Skeletal muscle satellite cell (primary cell): ENCODE measurements at regions not wholly inside any gene's neighbourhood (a gene's known extent, or its start where the extent isn't known, plus 50 kb on each side); places are given as distances from the start of the nearest gene placed in this dataset.
"Not testable (repeated sequence)": the region's sequence is repeated elsewhere in the genome, so short reads cannot be mapped to it uniquely, and the experiment has no call there.

Source experiments
- H3K27me3 ChIP-seq: 2 replicates; pipeline ENCODE4 v1.7.0; 2013; ENCODE audit warnings: low read length; ENCODE audit not compliant: control insufficient read depth, insufficient read depth
- H3K36me3 ChIP-seq: 2 replicates; pipeline ENCODE4 v1.7.0; 2013; ENCODE audit warnings: mild to moderate bottlenecking, control low read depth, low read length; ENCODE audit not compliant: insufficient read depth
- H3K4me1 ChIP-seq: 2 replicates; pipeline ENCODE4 v1.7.0; 2013; ENCODE audit warnings: low read length; ENCODE audit not compliant: control insufficient read depth, insufficient read depth
- H3K4me2 ChIP-seq: 2 replicates; pipeline ENCODE4 v1.7.0; 2013; ENCODE audit warnings: mild to moderate bottlenecking, low read length
- H3K4me3 ChIP-seq: 2 replicates; pipeline ENCODE4 v1.7.0; 2013; ENCODE audit warnings: low read length
- H3K9ac ChIP-seq: 2 replicates; pipeline ENCODE4 v1.7.0; 2013; ENCODE audit warnings: mild to moderate bottlenecking, low read depth, low read length, moderate library complexity
- H3K9me3 ChIP-seq: replicated peaks from 2 replicates; pipeline ENCODE4 v1.7.0; 2013; ENCODE audit warnings: mild to moderate bottlenecking, control low read depth, low read length

DNA sequence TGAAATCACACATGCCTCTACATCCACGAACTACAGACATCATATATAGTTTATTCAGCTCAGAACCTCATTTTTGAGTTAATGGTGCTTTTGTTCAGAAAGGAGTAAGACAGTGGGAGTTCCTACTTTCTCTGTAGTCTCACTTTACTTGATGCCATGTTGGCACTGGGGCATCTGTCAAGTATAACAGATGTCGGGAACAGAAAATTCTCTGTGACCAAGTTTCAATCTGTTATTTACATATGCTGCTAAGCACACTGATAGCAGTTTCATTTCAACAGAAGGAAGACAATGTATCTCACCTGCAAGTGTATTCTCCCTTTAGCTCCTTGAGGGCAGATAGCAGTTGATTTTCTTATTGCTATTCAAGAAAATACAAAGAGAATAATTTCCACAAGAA, 774.1 kb downstream of the METTL4 start:
- Histone ChIP-seq H3K9ac (no peak overlapping the region), H3K9me3 (peaks cover 4% of the 10 kb centered on the region), H3K4me2 (no peak overlapping the region), H3K36me3 (no peaks in the 10 kb centered on the region), H3K4me3 (no peak overlapping the region), H3K27me3 (no peaks in the 10 kb centered on the region), H3K4me1 (no peaks in the 10 kb centered on the region)

GRCh38 chr18:1805521-1805920, 765.8 kb downstream of the METTL4 start:
- H3K9ac ChIP-seq, result no peak overlapping the region
- H3K4me2 ChIP-seq, result no peak overlapping the region
- no peaks in the 10 kb centered on the region for H3K27me3 ChIP-seq
- H3K9me3 ChIP-seq, result no peaks in the 10 kb centered on the region
- H3K36me3 ChIP-seq, result no peaks in the 10 kb centered on the region
- H3K4me3 ChIP-seq, result no peak overlapping the region
- no peaks in the 10 kb centered on the region for H3K4me1 ChIP-seq

- no peaks in the 10 kb centered on the region for H3K9me3 ChIP-seq
- H3K4me1 ChIP-seq, result no peaks in the 10 kb centered on the region
- no peak overlapping the region for H3K9ac ChIP-seq
- H3K4me2 ChIP-seq, result no peak overlapping the region
- no peaks in the 10 kb centered on the region for H3K27me3 ChIP-seq
- H3K4me3 ChIP-seq, result no peak overlapping the region
- no peaks in the 10 kb centered on the region for H3K36me3 ChIP-seq
These were observed 764.3 kb downstream of the METTL4 start for GRCh38 chr18:1806884-1807615.

GRCh38 chr18:1811282-1811681, 760.0 kb downstream of the METTL4 start:
- Histone ChIP-seq H3K4me3 (no peak overlapping the region), H3K4me1 (no peaks in the 10 kb centered on the region), H3K9me3 (no peaks in the 10 kb centered on the region), H3K36me3 (no peaks in the 10 kb centered on the region), H3K27me3 (no peaks in the 10 kb centered on the region), H3K9ac (no peak overlapping the region), H3K4me2 (no peak overlapping the region)

GRCh38 chr18:1825296-1825695, 746.0 kb downstream of the METTL4 start:
- H3K36me3 ChIP-seq, result no peaks in the 10 kb centered on the region
- no peaks in the 10 kb centered on the region for H3K27me3 ChIP-seq
- H3K9me3 ChIP-seq, result peaks cover 3% of the 10 kb centered on the region
- no peak overlapping the region for H3K4me2 ChIP-seq
- H3K9ac ChIP-seq, result no peak overlapping the region
- H3K4me1 ChIP-seq, result no peaks in the 10 kb centered on the region
- no peak overlapping the region for H3K4me3 ChIP-seq

DNA sequence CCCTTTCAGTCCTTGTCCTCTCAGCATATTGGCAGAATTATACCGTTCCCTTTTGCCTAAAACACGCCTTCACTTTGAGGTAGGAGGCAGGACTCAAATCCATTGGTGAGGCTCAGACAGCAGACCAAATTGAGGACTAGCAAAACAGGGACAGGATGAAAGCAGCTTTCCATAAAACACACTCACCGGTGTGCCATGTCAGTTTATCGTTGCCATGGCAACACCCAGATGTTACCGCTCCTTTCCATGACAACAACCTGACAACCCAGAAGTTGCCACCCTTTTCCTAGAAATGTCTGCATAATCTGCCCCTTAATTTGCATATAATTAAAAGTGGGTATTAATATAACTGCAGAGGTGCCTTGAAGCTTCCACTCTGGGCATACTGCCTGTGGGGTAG, 730.4 kb downstream of the METTL4 start:
- no peaks in the 10 kb centered on the region for H3K36me3 ChIP-seq
- H3K9me3 ChIP-seq, result peaks cover 4% of the 10 kb centered on the region
- H3K4me3 ChIP-seq, result no peak overlapping the region
- H3K27me3 ChIP-seq, result no peaks in the 10 kb centered on the region
- no peaks in the 10 kb centered on the region for H3K4me1 ChIP-seq
- H3K9ac ChIP-seq, result no peak overlapping the region
- no peak overlapping the region for H3K4me2 ChIP-seq

GRCh38 chr18:1846640-1847039, 724.7 kb downstream of the METTL4 start:
- H3K9ac ChIP-seq, result no peak overlapping the region
- H3K4me2 ChIP-seq, result no peak overlapping the region
- H3K4me1 ChIP-seq, result no peaks in the 10 kb centered on the region
- H3K9me3 ChIP-seq, result peaks cover 13% of the 10 kb centered on the region
- no peaks in the 10 kb centered on the region for H3K36me3 ChIP-seq
- H3K4me3 ChIP-seq, result no peak overlapping the region
- no peaks in the 10 kb centered on the region for H3K27me3 ChIP-seq

DNA sequence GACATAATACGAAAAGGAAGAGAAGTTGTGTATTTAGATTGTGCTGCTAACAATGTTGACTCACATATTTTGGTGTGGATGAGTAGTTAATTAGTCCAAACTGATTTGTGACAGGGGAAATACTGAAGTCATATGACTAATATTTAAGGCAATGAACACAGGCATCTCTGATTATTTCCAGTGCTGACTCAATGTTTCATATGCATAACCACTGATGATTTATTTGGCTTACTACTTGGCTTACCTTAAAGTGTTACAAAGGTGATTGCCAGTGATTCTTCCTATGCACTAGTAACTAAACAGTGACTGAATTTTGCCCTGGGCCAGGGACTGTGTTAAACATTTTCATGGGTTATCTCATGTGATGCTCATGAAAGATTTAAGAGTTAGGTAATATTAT, 722.6 kb downstream of the METTL4 start:
- H3K4me3 ChIP-seq, result no peak overlapping the region
- peaks cover 13% of the 10 kb centered on the region for H3K9me3 ChIP-seq
- H3K4me1 ChIP-seq, result no peaks in the 10 kb centered on the region
- H3K36me3 ChIP-seq, result no peaks in the 10 kb centered on the region
- no peaks in the 10 kb centered on the region for H3K27me3 ChIP-seq
- no peak overlapping the region for H3K9ac ChIP-seq
- H3K4me2 ChIP-seq, result no peak overlapping the region

DNA sequence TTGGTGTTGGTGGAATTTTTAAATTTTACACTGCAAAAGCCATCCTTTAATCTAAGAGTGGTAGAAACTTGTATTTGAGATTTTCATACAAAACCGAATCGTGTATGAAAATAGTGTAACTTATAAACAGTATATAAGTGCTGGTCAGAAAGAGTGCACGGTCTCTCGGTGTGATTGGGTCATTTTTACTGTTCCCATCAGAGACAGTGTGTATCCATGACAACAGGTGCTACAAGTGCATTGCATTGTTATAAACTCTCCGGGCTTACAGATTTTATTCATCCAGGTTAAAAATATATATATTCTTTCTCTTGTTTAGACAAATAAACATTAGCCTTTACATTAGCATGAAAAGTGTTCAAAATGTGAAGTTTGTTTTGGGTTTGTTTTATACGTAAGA, 721.9 kb downstream of the METTL4 start:
- no peak overlapping the region for H3K9ac ChIP-seq
- H3K4me3 ChIP-seq, result no peak overlapping the region
- H3K36me3 ChIP-seq, result no peaks in the 10 kb centered on the region
- no peaks in the 10 kb centered on the region for H3K4me1 ChIP-seq
- H3K9me3 ChIP-seq, result peaks cover 13% of the 10 kb centered on the region
- H3K27me3 ChIP-seq, result no peaks in the 10 kb centered on the region
- H3K4me2 ChIP-seq, result no peak overlapping the region

GRCh38 chr18:1857281-1857680, 714.0 kb downstream of the METTL4 start:
- not testable (repeated sequence) for H3K27me3 ChIP-seq, H3K4me1 ChIP-seq, H3K36me3 ChIP-seq, H3K4me2 ChIP-seq, H3K9ac ChIP-seq, H3K4me3 ChIP-seq, H3K9me3 ChIP-seq

GRCh38 chr18:1861473-1861872, 709.8 kb downstream of the METTL4 start:
- Histone ChIP-seq H3K4me3 (no peak overlapping the region), H3K4me2 (no peak overlapping the region), H3K4me1 (no peaks in the 10 kb centered on the region), H3K36me3 (no peaks in the 10 kb centered on the region), H3K27me3 (no peaks in the 10 kb centered on the region), H3K9me3 (peaks cover 14% of the 10 kb centered on the region), H3K9ac (no peak overlapping the region)

DNA sequence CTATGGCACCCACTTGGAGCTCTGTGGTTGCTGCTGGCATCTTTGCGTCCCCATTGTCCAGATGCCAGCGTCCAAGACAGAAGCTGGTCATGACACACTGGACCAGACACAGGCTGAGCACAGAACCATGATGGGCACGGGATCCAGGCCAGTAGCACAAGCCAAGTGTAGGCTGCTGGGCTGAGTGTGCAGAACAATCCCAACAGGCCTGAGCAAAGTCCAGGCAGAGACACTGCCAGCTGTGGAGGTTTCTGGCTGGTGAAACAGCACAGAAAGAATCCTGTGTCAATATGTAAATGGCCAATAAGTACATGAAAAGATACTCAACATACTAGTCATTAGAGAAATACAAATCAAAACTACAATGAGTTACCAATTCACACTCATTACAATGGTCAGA, 705.4 kb downstream of the METTL4 start:
- H3K9ac ChIP-seq, result no peak overlapping the region
- H3K4me2 ChIP-seq, result no peak overlapping the region
- H3K27me3 ChIP-seq, result no peaks in the 10 kb centered on the region
- H3K9me3 ChIP-seq, result peaks cover 9% of the 10 kb centered on the region
- no peaks in the 10 kb centered on the region for H3K36me3 ChIP-seq
- no peak overlapping the region for H3K4me3 ChIP-seq
- no peaks in the 10 kb centered on the region for H3K4me1 ChIP-seq
